Endothelial cell of umbilical vein (primary cell): ENCODE measurements at regions not wholly inside any gene's neighbourhood (a gene's known extent, or its start where the extent isn't known, plus 50 kb on each side); places are given as distances from the start of the nearest gene placed in this dataset.

Source experiments
- BruUV-seq: library from RNA; stranded (reverse); fragments of 400-500 nt; replicated peaks from 2 replicates; lab custom pipeline; 2021; lab: Mats Ljungman, UMichigan
- CTCF ChIA-PET: fragments of 300-600, 350-600 bp; sonication (Branson Sonifier 250); formaldehyde crosslinking; loops from one replicate; lab custom pipeline; 2021; ENCODE audit warnings: antibody characterized with exemption, inconsistent platforms; lab: Charles Lee
- POLR2A ChIA-PET: fragments of 300-600, 350-600 bp; sonication (Branson Sonifier 250); formaldehyde crosslinking; loops from one replicate; lab custom pipeline; 2021; ENCODE audit warnings: antibody characterized with exemption, inconsistent platforms; lab: Charles Lee
- DNase-seq: peaks from one replicate; pipeline ENCODE4 v3.0.0-alpha.2; 2011; ENCODE audit warnings: low read depth, low spot score
- FAIRE-seq: peaks from 2 replicates; lab custom pipeline; 2011; peaks lifted over from hg19 to GRCh38; lab: Jason Lieb, UNC
- H2AFZ ChIP-seq: 2 replicates; pipeline ENCODE4 v1.6.0; 2012; ENCODE audit warnings: low read depth, low read length, control low read depth, inconsistent platforms
- H3K27ac ChIP-seq: 2 replicates; pipeline ENCODE4 v1.5.1; 2011; ENCODE audit warnings: low read depth, mild to moderate bottlenecking, control low read depth, low read length, moderate library complexity; ENCODE audit not compliant: insufficient read depth
- H3K27me3 ChIP-seq, 2 experiments: 2 replicates each; pipeline versions ENCODE4 v1.6.0 to v1.6.1; 2011; ENCODE audit warnings: low read length in 2 of 2, mixed read lengths in 1 of 2; ENCODE audit not compliant: control insufficient read depth in 2 of 2, insufficient read depth in 2 of 2
- H3K36me3 ChIP-seq, 2 experiments: 2 replicates in 1 of 2; 3 replicates in 1 of 2; pipeline ENCODE4 v1.5.1; 2011; ENCODE audit warnings: low read length in 2 of 2, mild to moderate bottlenecking in 1 of 2, moderate library complexity in 1 of 2; ENCODE audit not compliant: control insufficient read depth in 2 of 2, insufficient read depth in 2 of 2; ENCODE audit errors: extremely low read depth in 1 of 2
- H3K4me1 ChIP-seq: 3 replicates; pipeline ENCODE4 v1.5.1; 2011; ENCODE audit warnings: mild to moderate bottlenecking, low read length; ENCODE audit not compliant: control insufficient read depth, insufficient read depth; ENCODE audit errors: extremely low read depth
- H3K4me2 ChIP-seq: 2 replicates; pipeline ENCODE4 v1.6.1; 2011; ENCODE audit warnings: low read length, control low read depth, mixed read lengths; ENCODE audit not compliant: insufficient read depth
- H3K4me3 ChIP-seq, 3 experiments: fragments of 200-600 bp in 1 of 3; sonication (generic), shearing (Covaris generic) in 1 of 3; replicated peaks in 1 of 3; 2 replicates each; pipeline ENCODE4 v1.5.1; 2011 to 2016; ENCODE audit warnings: control low read depth in 3 of 3, low read length in 3 of 3, mild to moderate bottlenecking in 2 of 3, inconsistent platforms in 1 of 3, low read depth in 1 of 3, moderate library complexity in 1 of 3; ENCODE audit not compliant: insufficient read depth in 1 of 3
- H3K79me2 ChIP-seq: 2 replicates; pipeline ENCODE4 v1.6.0; 2012; ENCODE audit warnings: low read length, inconsistent platforms; ENCODE audit not compliant: control insufficient read depth, insufficient read depth
- H3K9ac ChIP-seq: replicated peaks from 2 replicates; pipeline ENCODE3; 2011; ENCODE audit warnings: low read length, control low read depth; ENCODE audit not compliant: insufficient read depth; ENCODE audit errors: extremely low read depth
- H3K9me1 ChIP-seq: replicated peaks from 3 replicates; pipeline ENCODE4 v1.6.0; 2011; ENCODE audit warnings: mild to moderate bottlenecking, low read length; ENCODE audit not compliant: control insufficient read depth, insufficient read depth; ENCODE audit errors: extremely low read depth
- H3K9me3 ChIP-seq: replicated peaks from 2 replicates; pipeline ENCODE4 v1.5.1; 2012; ENCODE audit warnings: low read length, inconsistent platforms; ENCODE audit not compliant: control insufficient read depth, insufficient read depth
- H4K20me1 ChIP-seq: replicated peaks from 2 replicates; pipeline ENCODE3; 2011; ENCODE audit warnings: mild to moderate bottlenecking, low read length; ENCODE audit not compliant: control insufficient read depth, insufficient read depth; ENCODE audit errors: extremely low read depth
- CTCF ChIP-seq, 2 donors: IDR thresholded peaks; 1 replicate in 1 of 2; 2 replicates in 1 of 2; pipeline ENCODE4 v1.5.1; 2011; ENCODE audit warnings: low read length in 2 of 2, mild to moderate bottlenecking in 2 of 2, moderate library complexity in 2 of 2, control low read depth in 1 of 2, inconsistent platforms in 1 of 2, low read depth in 1 of 2; ENCODE audit not compliant: insufficient read depth in 1 of 2; ENCODE audit errors: extremely low read depth in 1 of 2
- EZH2 ChIP-seq: IDR thresholded peaks from 2 replicates; pipeline ENCODE4 v1.6.1; 2012; ENCODE audit warnings: borderline replicate concordance, low read depth, mild to moderate bottlenecking, moderate library complexity, low read length, inconsistent platforms; ENCODE audit not compliant: severe bottlenecking
- FOS ChIP-seq: IDR thresholded peaks from 2 replicates; pipeline ENCODE4 v1.6.1; 2011; ENCODE audit warnings: mild to moderate bottlenecking, low read length, moderate library complexity, borderline replicate concordance; ENCODE audit not compliant: insufficient read depth
- GATA2 ChIP-seq: IDR thresholded peaks from 2 replicates; pipeline ENCODE4 v1.7.0; 2011; ENCODE audit warnings: low read depth, mild to moderate bottlenecking, moderate library complexity, mixed read lengths, low read length; ENCODE audit not compliant: insufficient read length, insufficient read depth
- JUN ChIP-seq: IDR thresholded peaks from 2 replicates; pipeline ENCODE4 v1.6.1; 2011; ENCODE audit warnings: borderline replicate concordance, low read depth; ENCODE audit not compliant: insufficient read length, insufficient read depth
- MAX ChIP-seq: IDR thresholded peaks from 2 replicates; pipeline ENCODE4 v1.6.1; 2011; ENCODE audit not compliant: insufficient read depth, insufficient read length
- MYC ChIP-seq: IDR thresholded peaks from one replicate; pipeline ENCODE4 v1.6.1; 2011; ENCODE audit warnings: mild to moderate bottlenecking, low read depth, low read length
- POLR2A ChIP-seq: IDR thresholded peaks from 2 replicates; pipeline ENCODE4 v1.6.1; 2012; ENCODE audit warnings: low read depth, mild to moderate bottlenecking, control low read depth, low read length
- POLR2AphosphoS5 ChIP-seq: IDR thresholded peaks from 2 replicates; pipeline ENCODE4 v1.6.1; 2012; ENCODE audit warnings: low read depth, mild to moderate bottlenecking, control low read depth, low read length, moderate library complexity; ENCODE audit not compliant: insufficient read depth
- dilution Hi-C: fragments of 300-500 bp; cut with MboI; formaldehyde crosslinking; loops from one replicate; pipeline ENCODE4 v1.15.0; 2019; ENCODE audit warnings: low sequenced_read_pairs; ENCODE audit not compliant: extremely low pct_ligation_motif_present
- intact Hi-C: fragments of 100-400 bp; cut with micrococcal nuclease; formaldehyde crosslinking; loops from one replicate; pipeline ENCODE4 v1.10.0; 2022

- FAIRE-seq: no peak
- H2AFZ ChIP-seq: no peak overlapping the region
These were observed 423.6 kb downstream of the HAO1 start for GRCh38 chr20:7516621-7517111.

More at GRCh38 chr20:7516621-7517111, 423.6 kb downstream of the HAO1 start:
- ChIA-PET CTCF (no interaction called here), POLR2A (no interaction called here)
- no peaks in the 10 kb centered on the region for H3K36me3 ChIP-seq
- no peaks in the 10 kb centered on the region for H3K79me2 ChIP-seq
- no peaks in the 10 kb centered on the region for H4K20me1 ChIP-seq
- no peak for DNase-seq
- no peak for TF ChIP-seq POLR2A
- TF ChIP-seq MYC: no peak
- no peak for TF ChIP-seq EZH2
- no peak for TF ChIP-seq FOS
- no peak for TF ChIP-seq POLR2AphosphoS5
- TF ChIP-seq CTCF (IDR thresholded peaks at IDR 0.05; ENCODE audit: extremely low read depth in 1 of 2, insufficient read depth in 1 of 2, low read depth in 1 of 2, low read length in 2 of 2): no peak
- no peak for TF ChIP-seq GATA2
- no peak for TF ChIP-seq JUN
- no peak for TF ChIP-seq MAX
- intact Hi-C loops: no loop called here
- H3K27ac ChIP-seq: no peak overlapping the region
- H3K9me1 ChIP-seq: no peaks in the 10 kb centered on the region
- dilution Hi-C loops: no loop called here
- H3K27me3 ChIP-seq: no peaks in the 10 kb centered on the region
- no peak overlapping the region for H3K4me3 ChIP-seq
- H3K9ac ChIP-seq: no peak overlapping the region
- no TSS peak for BruUV-seq
- H3K9me3 ChIP-seq: no peaks in the 10 kb centered on the region
- H3K4me1 ChIP-seq: no peaks in the 10 kb centered on the region
- no peak overlapping the region for H3K4me2 ChIP-seq
